ENCODE measurements at regions not wholly inside any gene's neighbourhood (a gene's known extent, or its start where the extent isn't known, plus 50 kb on each side); places are given as distances from the start of the nearest gene placed in this dataset.

GRCh38 chr2:215532844-215533243 lies 97.0 kb upstream of the FN1 start:
- Histone ChIP-seq H3K4me1 (ENCODE audit: control insufficient read depth in 1 of 2, insufficient read depth in 2 of 2, low read depth in 1 of 2, low read length in 1 of 2) (peaks cover 0 to 47% of the 10 kb centered on the region in 2 experiments; a peak in 3 of 4 replicates), H3K9me2 (no peaks in the 10 kb centered on the region), H4K20me1 (ENCODE audit: insufficient read depth) (no peaks in the 10 kb centered on the region), H3F3A (replicated peaks; ENCODE audit: insufficient read depth) (peaks cover 50% of the 10 kb centered on the region), H3K9me3 (no peaks in the 10 kb centered on the region), H3K4me3 (ENCODE audit: low read depth in 2 of 2, low read length in 1 of 2) (no peak overlapping the region), H2AFZ (ENCODE audit: low read depth) (no peak overlapping the region), H3K27ac (ENCODE audit: low read depth in 2 of 2, low read length in 1 of 2) (peak overlapping the region in 1 of 2 experiments; percentile 98; a peak in 2 of 4 replicates), H3K79me2 (ENCODE audit: insufficient read depth) (no peaks in the 10 kb centered on the region), H3K9ac (no peak overlapping the region), H3K36me3 (replicated peaks in 1 of 2; ENCODE audit: control insufficient read depth in 1 of 2, insufficient read depth in 2 of 2, low read length in 1 of 2) (no peaks in the 10 kb centered on the region), H3K4me2 (no peak overlapping the region), H3K27me3 (ENCODE audit: insufficient read depth) (no peaks in the 10 kb centered on the region)
- WGBS (ENCODE audit: low lambda C conversion rate), result 90% methylated on average over 2 of the region's 2 CpGs
- ChIA-PET CTCF (no interaction called here), POLR2A (no interaction called here)
- TF ChIP-seq USF1 (IDR thresholded peaks at IDR 0.05; ENCODE audit: borderline replicate concordance, low read depth) (no peak), CHD2 (IDR thresholded peaks at IDR 0.05; ENCODE audit: low read length, partially characterized antibody) (no peak), FOXM1 (IDR thresholded peaks at IDR 0.05; ENCODE audit: low read depth) (no peak), JUND (IDR thresholded peaks at IDR 0.05) (no peak), TAF1 (IDR thresholded peaks at IDR 0.05; ENCODE audit: borderline replicate concordance, low read depth, low read length) (no peak), FOSL2 (IDR thresholded peaks at IDR 0.05; ENCODE audit: borderline replicate concordance, low read depth) (no peak), SIN3A (IDR thresholded peaks at IDR 0.05; ENCODE audit: borderline replicate concordance, low read depth, low read length) (no peak), RFX5 (IDR thresholded peaks at IDR 0.05; ENCODE audit: low read length) (no peak), TEAD4 (IDR thresholded peaks at IDR 0.05; ENCODE audit: borderline replicate concordance, insufficient read depth) (no peak), YY1 (IDR thresholded peaks at IDR 0.05; ENCODE audit: low read depth) (no peak), POLR2AphosphoS5 (IDR thresholded peaks at IDR 0.05; ENCODE audit: low read depth, low read length) (no peak), NFIC (IDR thresholded peaks at IDR 0.05; ENCODE audit: borderline replicate concordance) (no peak), EZH2phosphoT487 (IDR thresholded peaks at IDR 0.05; ENCODE audit: borderline replicate concordance, low read depth) (no peak), MEF2A (IDR thresholded peaks at IDR 0.05; ENCODE audit: borderline replicate concordance, low read depth) (no peak)
- TF ChIP-seq, protein P1, sequence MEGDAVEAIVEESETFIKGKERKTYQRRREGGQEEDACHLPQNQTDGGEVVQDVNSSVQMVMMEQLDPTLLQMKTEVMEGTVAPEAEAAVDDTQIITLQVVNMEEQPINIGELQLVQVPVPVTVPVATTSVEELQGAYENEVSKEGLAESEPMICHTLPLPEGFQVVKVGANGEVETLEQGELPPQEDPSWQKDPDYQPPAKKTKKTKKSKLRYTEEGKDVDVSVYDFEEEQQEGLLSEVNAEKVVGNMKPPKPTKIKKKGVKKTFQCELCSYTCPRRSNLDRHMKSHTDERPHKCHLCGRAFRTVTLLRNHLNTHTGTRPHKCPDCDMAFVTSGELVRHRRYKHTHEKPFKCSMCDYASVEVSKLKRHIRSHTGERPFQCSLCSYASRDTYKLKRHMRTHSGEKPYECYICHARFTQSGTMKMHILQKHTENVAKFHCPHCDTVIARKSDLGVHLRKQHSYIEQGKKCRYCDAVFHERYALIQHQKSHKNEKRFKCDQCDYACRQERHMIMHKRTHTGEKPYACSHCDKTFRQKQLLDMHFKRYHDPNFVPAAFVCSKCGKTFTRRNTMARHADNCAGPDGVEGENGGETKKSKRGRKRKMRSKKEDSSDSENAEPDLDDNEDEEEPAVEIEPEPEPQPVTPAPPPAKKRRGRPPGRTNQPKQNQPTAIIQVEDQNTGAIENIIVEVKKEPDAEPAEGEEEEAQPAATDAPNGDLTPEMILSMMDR (IDR thresholded peaks at IDR 0.05), result no peak
- TF ChIP-seq, protein P2, sequence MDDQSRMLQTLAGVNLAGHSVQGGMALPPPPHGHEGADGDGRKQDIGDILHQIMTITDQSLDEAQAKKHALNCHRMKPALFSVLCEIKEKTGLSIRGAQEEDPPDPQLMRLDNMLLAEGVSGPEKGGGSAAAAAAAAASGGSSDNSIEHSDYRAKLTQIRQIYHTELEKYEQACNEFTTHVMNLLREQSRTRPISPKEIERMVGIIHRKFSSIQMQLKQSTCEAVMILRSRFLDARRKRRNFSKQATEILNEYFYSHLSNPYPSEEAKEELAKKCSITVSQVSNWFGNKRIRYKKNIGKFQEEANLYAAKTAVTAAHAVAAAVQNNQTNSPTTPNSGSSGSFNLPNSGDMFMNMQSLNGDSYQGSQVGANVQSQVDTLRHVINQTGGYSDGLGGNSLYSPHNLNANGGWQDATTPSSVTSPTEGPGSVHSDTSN (IDR thresholded peaks at IDR 0.05), result no peak
- TF ChIP-seq, protein P3, sequence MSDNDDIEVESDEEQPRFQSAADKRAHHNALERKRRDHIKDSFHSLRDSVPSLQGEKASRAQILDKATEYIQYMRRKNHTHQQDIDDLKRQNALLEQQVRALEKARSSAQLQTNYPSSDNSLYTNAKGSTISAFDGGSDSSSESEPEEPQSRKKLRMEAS (IDR thresholded peaks at IDR 0.05; ENCODE audit: low read depth), result no peak
- TF ChIP-seq, protein P4, sequence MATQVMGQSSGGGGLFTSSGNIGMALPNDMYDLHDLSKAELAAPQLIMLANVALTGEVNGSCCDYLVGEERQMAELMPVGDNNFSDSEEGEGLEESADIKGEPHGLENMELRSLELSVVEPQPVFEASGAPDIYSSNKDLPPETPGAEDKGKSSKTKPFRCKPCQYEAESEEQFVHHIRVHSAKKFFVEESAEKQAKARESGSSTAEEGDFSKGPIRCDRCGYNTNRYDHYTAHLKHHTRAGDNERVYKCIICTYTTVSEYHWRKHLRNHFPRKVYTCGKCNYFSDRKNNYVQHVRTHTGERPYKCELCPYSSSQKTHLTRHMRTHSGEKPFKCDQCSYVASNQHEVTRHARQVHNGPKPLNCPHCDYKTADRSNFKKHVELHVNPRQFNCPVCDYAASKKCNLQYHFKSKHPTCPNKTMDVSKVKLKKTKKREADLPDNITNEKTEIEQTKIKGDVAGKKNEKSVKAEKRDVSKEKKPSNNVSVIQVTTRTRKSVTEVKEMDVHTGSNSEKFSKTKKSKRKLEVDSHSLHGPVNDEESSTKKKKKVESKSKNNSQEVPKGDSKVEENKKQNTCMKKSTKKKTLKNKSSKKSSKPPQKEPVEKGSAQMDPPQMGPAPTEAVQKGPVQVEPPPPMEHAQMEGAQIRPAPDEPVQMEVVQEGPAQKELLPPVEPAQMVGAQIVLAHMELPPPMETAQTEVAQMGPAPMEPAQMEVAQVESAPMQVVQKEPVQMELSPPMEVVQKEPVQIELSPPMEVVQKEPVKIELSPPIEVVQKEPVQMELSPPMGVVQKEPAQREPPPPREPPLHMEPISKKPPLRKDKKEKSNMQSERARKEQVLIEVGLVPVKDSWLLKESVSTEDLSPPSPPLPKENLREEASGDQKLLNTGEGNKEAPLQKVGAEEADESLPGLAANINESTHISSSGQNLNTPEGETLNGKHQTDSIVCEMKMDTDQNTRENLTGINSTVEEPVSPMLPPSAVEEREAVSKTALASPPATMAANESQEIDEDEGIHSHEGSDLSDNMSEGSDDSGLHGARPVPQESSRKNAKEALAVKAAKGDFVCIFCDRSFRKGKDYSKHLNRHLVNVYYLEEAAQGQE (IDR thresholded peaks at IDR 0.05; ENCODE audit: low read depth, low read length), result no peak
- DNase-seq, result no peak

Data from SK-N-SH (cell line).